ENCODE measurements at regions not wholly inside any gene's neighbourhood (a gene's known extent, or its start where the extent isn't known, plus 50 kb on each side); places are given as distances from the start of the nearest gene placed in this dataset.

- no peaks in the 10 kb centered on the region for H3K9me3 ChIP-seq (ENCODE audit: control insufficient read depth, low read length)
- H3K36me3 ChIP-seq (ENCODE audit: control insufficient read depth in 1 of 2, insufficient read depth in 2 of 2, low read length in 1 of 2) = no peaks in the 10 kb centered on the region
- H3K4me3 ChIP-seq (ENCODE audit: low read length in 2 of 2) = no peak overlapping the region
- intact Hi-C loops (cut with DNase I) = no loop called here
- ATAC-seq (ENCODE audit: low FRiP score) = no peak
- 90 to 92% methylated on average over 2 of the region's 2 CpGs for WGBS, 2 donors
- no peaks in the 10 kb centered on the region for H3K4me1 ChIP-seq (ENCODE audit: control insufficient read depth in 1 of 2, insufficient read depth in 2 of 2, low read length in 2 of 2)
- DNase-seq = no peak
- H3K27ac ChIP-seq (ENCODE audit: low read depth in 1 of 2, low read length in 2 of 2) = no peak overlapping the region
- no peaks in the 10 kb centered on the region for H3K27me3 ChIP-seq (ENCODE audit: control insufficient read depth in 1 of 2, insufficient read depth in 2 of 2, low read length in 1 of 2)
These were observed 714.6 kb upstream of the GRAMD2B start for GRCh38 chr5:125708583-125708982.

- intact Hi-C loops (cut with DNase I) = no loop called here
- no peak overlapping the region for H3K4me3 ChIP-seq (ENCODE audit: low read length in 2 of 2)
- no peaks in the 10 kb centered on the region for H3K36me3 ChIP-seq (ENCODE audit: control insufficient read depth in 1 of 2, insufficient read depth in 2 of 2, low read length in 1 of 2)
- DNase-seq (no peak), ATAC-seq (ENCODE audit: low FRiP score) (no peak)
- WGBS, 2 donors = 95 to 97% methylated on average over 2 of the region's 2 CpGs
- no peaks in the 10 kb centered on the region for H3K27me3 ChIP-seq (ENCODE audit: control insufficient read depth in 1 of 2, insufficient read depth in 2 of 2, low read length in 1 of 2)
- no peak overlapping the region for H3K27ac ChIP-seq (ENCODE audit: low read depth in 1 of 2, low read length in 2 of 2)
- H3K4me1 ChIP-seq (ENCODE audit: control insufficient read depth in 1 of 2, insufficient read depth in 2 of 2, low read length in 2 of 2) = no peaks in the 10 kb centered on the region
- no peaks in the 10 kb centered on the region for H3K9me3 ChIP-seq (ENCODE audit: control insufficient read depth, low read length)
These were observed 712.5 kb upstream of the GRAMD2B start for GRCh38 chr5:125710745-125711144.

- no peaks in the 10 kb centered on the region for H3K36me3 ChIP-seq (ENCODE audit: control insufficient read depth in 1 of 2, insufficient read depth in 2 of 2, low read length in 1 of 2)
- DNase-seq (no peak), ATAC-seq (ENCODE audit: low FRiP score) (no peak)
- H3K9me3 ChIP-seq (ENCODE audit: control insufficient read depth, low read length) = no peaks in the 10 kb centered on the region
- no peaks in the 10 kb centered on the region for H3K4me1 ChIP-seq (ENCODE audit: control insufficient read depth in 1 of 2, insufficient read depth in 2 of 2, low read length in 2 of 2)
- intact Hi-C loops (cut with DNase I) = no loop called here
- no peak overlapping the region for H3K27ac ChIP-seq (ENCODE audit: low read depth in 1 of 2, low read length in 2 of 2)
- H3K4me3 ChIP-seq (ENCODE audit: low read length in 2 of 2) = no peak overlapping the region
- no peaks in the 10 kb centered on the region for H3K27me3 ChIP-seq (ENCODE audit: control insufficient read depth in 1 of 2, insufficient read depth in 2 of 2, low read length in 1 of 2)
- WGBS, 2 donors = 48 to 69% methylated on average over 1 of the region's 1 CpG
These were observed 710.8 kb upstream of the GRAMD2B start for GRCh38 chr5:125712397-125712796.

- Histone ChIP-seq H3K36me3 (ENCODE audit: control insufficient read depth in 1 of 2, insufficient read depth in 2 of 2, low read length in 1 of 2) (no peaks in the 10 kb centered on the region), H3K9me3 (ENCODE audit: control insufficient read depth, low read length) (no peaks in the 10 kb centered on the region), H3K27me3 (ENCODE audit: control insufficient read depth in 1 of 2, insufficient read depth in 2 of 2, low read length in 1 of 2) (no peaks in the 10 kb centered on the region), H3K4me3 (ENCODE audit: low read length in 2 of 2) (no peak overlapping the region), H3K27ac (ENCODE audit: low read depth in 1 of 2, low read length in 2 of 2) (no peak overlapping the region), H3K4me1 (ENCODE audit: control insufficient read depth in 1 of 2, insufficient read depth in 2 of 2, low read length in 2 of 2) (no peaks in the 10 kb centered on the region)
- ATAC-seq (ENCODE audit: low FRiP score) = no peak
- 73 to 76% methylated on average over 8 of the region's 8 CpGs for WGBS, 2 donors
- intact Hi-C loops (cut with DNase I) = no loop called here
- no peak for DNase-seq
These were observed 710.0 kb upstream of the GRAMD2B start for GRCh38 chr5:125713109-125713805.

GRCh38 chr5:125715216-125715615 lies 708.0 kb upstream of the GRAMD2B start:
- 93 to 95% methylated on average over 2 of the region's 2 CpGs for WGBS, 2 donors
- Histone ChIP-seq H3K4me3 (ENCODE audit: low read length in 2 of 2) (no peak overlapping the region), H3K36me3 (ENCODE audit: control insufficient read depth in 1 of 2, insufficient read depth in 2 of 2, low read length in 1 of 2) (no peaks in the 10 kb centered on the region), H3K27me3 (ENCODE audit: control insufficient read depth in 1 of 2, insufficient read depth in 2 of 2, low read length in 1 of 2) (no peaks in the 10 kb centered on the region), H3K4me1 (ENCODE audit: control insufficient read depth in 1 of 2, insufficient read depth in 2 of 2, low read length in 2 of 2) (no peaks in the 10 kb centered on the region), H3K27ac (ENCODE audit: low read depth in 1 of 2, low read length in 2 of 2) (no peak overlapping the region), H3K9me3 (ENCODE audit: control insufficient read depth, low read length) (no peaks in the 10 kb centered on the region)
- ATAC-seq (ENCODE audit: low FRiP score) = no peak
- no peak for DNase-seq
- intact Hi-C loops (cut with DNase I) = no loop called here

- no peaks in the 10 kb centered on the region for H3K4me1 ChIP-seq (ENCODE audit: control insufficient read depth in 1 of 2, insufficient read depth in 2 of 2, low read length in 2 of 2)
- no peaks in the 10 kb centered on the region for H3K36me3 ChIP-seq (ENCODE audit: control insufficient read depth in 1 of 2, insufficient read depth in 2 of 2, low read length in 1 of 2)
- H3K27ac ChIP-seq (ENCODE audit: low read depth in 1 of 2, low read length in 2 of 2) = no peak overlapping the region
- H3K4me3 ChIP-seq (ENCODE audit: low read length in 2 of 2) = no peak overlapping the region
- DNase-seq = no peak
- H3K9me3 ChIP-seq (ENCODE audit: control insufficient read depth, low read length) = no peaks in the 10 kb centered on the region
- H3K27me3 ChIP-seq (ENCODE audit: control insufficient read depth in 1 of 2, insufficient read depth in 2 of 2, low read length in 1 of 2) = no peaks in the 10 kb centered on the region
- intact Hi-C loops (cut with DNase I) = no loop called here
- no peak for ATAC-seq (ENCODE audit: low FRiP score)
These were observed 706.0 kb upstream of the GRAMD2B start for GRCh38 chr5:125717209-125717608.

GRCh38 chr5:125719681-125720347 lies 703.4 kb upstream of the GRAMD2B start:
- Histone ChIP-seq H3K4me3 (ENCODE audit: low read length in 2 of 2) (no peak overlapping the region), H3K27ac (ENCODE audit: low read depth in 1 of 2, low read length in 2 of 2) (no peak overlapping the region), H3K4me1 (ENCODE audit: control insufficient read depth in 1 of 2, insufficient read depth in 2 of 2, low read length in 2 of 2) (no peaks in the 10 kb centered on the region), H3K36me3 (ENCODE audit: control insufficient read depth in 1 of 2, insufficient read depth in 2 of 2, low read length in 1 of 2) (no peaks in the 10 kb centered on the region), H3K27me3 (ENCODE audit: control insufficient read depth in 1 of 2, insufficient read depth in 2 of 2, low read length in 1 of 2) (no peaks in the 10 kb centered on the region), H3K9me3 (ENCODE audit: control insufficient read depth, low read length) (no peaks in the 10 kb centered on the region)
- no peak for ATAC-seq (ENCODE audit: low FRiP score)
- WGBS, 2 donors = 44 to 56% methylated on average over 9 of the region's 9 CpGs
- intact Hi-C loops (cut with DNase I) = no loop called here
- no peak for DNase-seq

GRCh38 chr5:125720348-125720685 lies 702.9 kb upstream of the GRAMD2B start:
- intact Hi-C loops (cut with DNase I) = no loop called here
- H3K36me3 ChIP-seq (ENCODE audit: control insufficient read depth in 1 of 2, insufficient read depth in 2 of 2, low read length in 1 of 2) = no peaks in the 10 kb centered on the region
- ATAC-seq (ENCODE audit: low FRiP score) = no peak
- no peak overlapping the region for H3K4me3 ChIP-seq (ENCODE audit: low read length in 2 of 2)
- H3K4me1 ChIP-seq (ENCODE audit: control insufficient read depth in 1 of 2, insufficient read depth in 2 of 2, low read length in 2 of 2) = no peaks in the 10 kb centered on the region
- DNase-seq = no peak
- no peak overlapping the region for H3K27ac ChIP-seq (ENCODE audit: low read depth in 1 of 2, low read length in 2 of 2)
- H3K27me3 ChIP-seq (ENCODE audit: control insufficient read depth in 1 of 2, insufficient read depth in 2 of 2, low read length in 1 of 2) = no peaks in the 10 kb centered on the region
- H3K9me3 ChIP-seq (ENCODE audit: control insufficient read depth, low read length) = no peaks in the 10 kb centered on the region
- WGBS, 2 donors = 76 to 85% methylated on average over 2 of the region's 2 CpGs

GRCh38 chr5:125720721-125721120 lies 702.5 kb upstream of the GRAMD2B start:
- no peaks in the 10 kb centered on the region for H3K4me1 ChIP-seq (ENCODE audit: control insufficient read depth in 1 of 2, insufficient read depth in 2 of 2, low read length in 2 of 2)
- intact Hi-C loops (cut with DNase I) = no loop called here
- H3K9me3 ChIP-seq (ENCODE audit: control insufficient read depth, low read length) = no peaks in the 10 kb centered on the region
- no peak overlapping the region for H3K4me3 ChIP-seq (ENCODE audit: low read length in 2 of 2)
- DNase-seq (no peak), ATAC-seq (ENCODE audit: low FRiP score) (no peak)
- no peaks in the 10 kb centered on the region for H3K27me3 ChIP-seq (ENCODE audit: control insufficient read depth in 1 of 2, insufficient read depth in 2 of 2, low read length in 1 of 2)
- no peaks in the 10 kb centered on the region for H3K36me3 ChIP-seq (ENCODE audit: control insufficient read depth in 1 of 2, insufficient read depth in 2 of 2, low read length in 1 of 2)
- WGBS, 2 donors = 96% methylated on average over 1 of the region's 1 CpG
- no peak overlapping the region for H3K27ac ChIP-seq (ENCODE audit: low read depth in 1 of 2, low read length in 2 of 2)
